Upper lobe of left lung (tissue), 6 donors: ENCODE measurements at regions not wholly inside any gene's neighbourhood (a gene's known extent, or its start where the extent isn't known, plus 50 kb on each side); places are given as distances from the start of the nearest gene placed in this dataset.
A peak's percentile ranks its signal among the peaks of the same experiment; 100 is the strongest.

Experiments
- ATAC-seq, 2 donors: fragments of 200-7000 bp; cut with Tn5 transposase; one replicate each; pipeline ENCODE4 v1.9.1; 2022; ENCODE audit warnings: mild to moderate bottlenecking in 2 of 2, moderate library complexity in 2 of 2; ENCODE audit not compliant: low FRiP score in 2 of 2
- DNase-seq, 2 donors: peaks; one replicate each; pipeline ENCODE4 v3.0.0-alpha.2; 2019 to 2020
- H3K27ac ChIP-seq, 4 donors: fragments of 200-600 bp; sonication (generic); one replicate each; pipeline ENCODE4 v1.5.1; 2016 to 2019
- H3K27me3 ChIP-seq, 4 donors: fragments of 200-600 bp; sonication (generic); one replicate each; pipeline ENCODE4 v1.5.1; 2017 to 2019
- H3K36me3 ChIP-seq, 4 donors: fragments of 200-600 bp; sonication (generic); one replicate each; pipeline ENCODE4 v1.5.1; 2016 to 2019
- H3K4me1 ChIP-seq, 4 donors: fragments of 200-600 bp; sonication (generic); one replicate each; pipeline ENCODE4 v1.5.1; 2018 to 2019
- H3K4me3 ChIP-seq, 4 donors: fragments of 200-600 bp; sonication (generic); one replicate each; pipeline ENCODE4 v1.5.1; 2017 to 2019; ENCODE audit warnings: mild to moderate bottlenecking in 2 of 4, moderate library complexity in 1 of 4
- H3K9me3 ChIP-seq, 4 donors: fragments of 200-600 bp; sonication (generic); one replicate each; pipeline ENCODE4 v1.5.1; 2018 to 2019
- EP300 ChIP-seq, 4 donors: sonication (generic); formaldehyde crosslinking; IDR thresholded peaks; one replicate each; pipeline ENCODE4 v1.5.1; 2017; ENCODE audit warnings: antibody characterized with exemption in 4 of 4, control low read depth in 2 of 4
- POLR2A ChIP-seq, 4 donors: fragments of 450-650 bp; IDR thresholded peaks; one replicate each; pipeline ENCODE4 v1.5.1; 2016 to 2017; ENCODE audit warnings: antibody characterized with exemption in 4 of 4, mild to moderate bottlenecking in 2 of 4
- POLR2AphosphoS5 ChIP-seq, 2 donors: sonication (generic); formaldehyde crosslinking; IDR thresholded peaks; one replicate each; pipeline ENCODE4 v1.5.1; 2017; ENCODE audit warnings: antibody characterized with exemption in 2 of 2
- WGBS, 2 donors: methylation state at CpG; one replicate each; pipeline ENCODE4 v1.1.5; 2017 to 2018; 5-methylcytosine and 5-hydroxymethylcytosine counted together
- TF ChIP-seq, protein P1 (sequence below), 6 experiments: fragments of 450-650 bp in 4 of 6; fragments of 200-600 bp in 2 of 6; sonication (generic) in 2 of 6; IDR thresholded peaks; one replicate each; pipeline ENCODE4 v1.5.1; 2016 to 2019; ENCODE audit warnings: antibody characterized with exemption in 6 of 6
- donor health status: DM: no; HTN: no; CAD: no; lungs with moderate emphysema.
- donor health status: DM: no; HTN: yes; CAD: no; lungs with severe emphysema.

DNA sequence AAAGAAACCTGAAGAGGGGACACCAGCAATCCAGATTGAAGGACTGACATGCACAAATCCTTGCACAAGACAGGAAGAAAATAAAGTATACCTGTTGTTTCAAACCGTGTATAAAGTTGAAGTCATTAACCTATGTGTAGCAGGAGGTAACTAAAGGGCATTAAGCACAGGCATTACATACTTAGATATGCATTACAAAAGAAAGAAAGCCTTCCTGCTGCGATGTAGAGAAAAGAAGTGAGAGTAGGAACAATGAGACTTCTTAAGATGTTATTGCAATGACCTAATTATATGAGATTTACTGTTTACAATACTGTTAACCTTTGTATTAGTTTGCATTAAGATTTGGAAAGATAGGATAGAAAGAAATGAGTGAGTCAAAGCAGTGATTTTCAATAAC lies 308.9 kb upstream of the PTPRD start:
- no peaks in the 10 kb centered on the region for H3K9me3 ChIP-seq
- no peak overlapping the region for H3K4me3 ChIP-seq
- H3K4me1 ChIP-seq = no peaks in the 10 kb centered on the region
- ATAC-seq (no peak), DNase-seq (no peak)
- no peaks in the 10 kb centered on the region for H3K36me3 ChIP-seq
- H3K27ac ChIP-seq = no peak overlapping the region
- WGBS, 2 donors = 22 to 24% methylated on average over 2 of the region's 2 CpGs
- H3K27me3 ChIP-seq = no peaks in the 10 kb centered on the region
- TF ChIP-seq POLR2A (IDR thresholded peaks at IDR 0.05) = no peak

DNA sequence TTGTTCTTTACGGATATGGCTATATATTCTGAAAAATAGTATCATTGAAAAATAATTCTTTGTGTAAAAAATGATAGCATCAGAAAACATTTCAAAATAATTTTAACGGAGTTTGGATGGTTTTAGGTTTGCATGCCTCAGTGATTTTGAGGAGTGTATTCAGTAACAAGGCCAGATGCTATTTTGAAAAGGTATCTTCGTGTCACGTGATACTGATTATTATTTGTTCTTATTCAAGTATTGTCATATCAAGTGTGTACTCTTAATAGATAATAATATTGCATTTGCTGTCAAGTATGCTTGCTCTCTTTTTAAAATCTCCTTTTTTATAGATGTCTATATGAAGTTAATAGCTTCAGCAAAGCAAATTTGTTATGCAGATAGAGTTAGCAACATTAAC lies 313.1 kb upstream of the PTPRD start:
- Histone ChIP-seq H3K4me1 (no peaks in the 10 kb centered on the region), H3K27ac (no peak overlapping the region), H3K4me3 (no peak overlapping the region), H3K9me3 (no peaks in the 10 kb centered on the region), H3K27me3 (no peaks in the 10 kb centered on the region), H3K36me3 (no peaks in the 10 kb centered on the region)
- no peak for TF ChIP-seq POLR2AphosphoS5 (IDR thresholded peaks at IDR 0.05)
- DNase-seq (no peak), ATAC-seq (no peak)
- 78 to 84% methylated on average over 4 of the region's 4 CpGs for WGBS, 2 donors

DNA sequence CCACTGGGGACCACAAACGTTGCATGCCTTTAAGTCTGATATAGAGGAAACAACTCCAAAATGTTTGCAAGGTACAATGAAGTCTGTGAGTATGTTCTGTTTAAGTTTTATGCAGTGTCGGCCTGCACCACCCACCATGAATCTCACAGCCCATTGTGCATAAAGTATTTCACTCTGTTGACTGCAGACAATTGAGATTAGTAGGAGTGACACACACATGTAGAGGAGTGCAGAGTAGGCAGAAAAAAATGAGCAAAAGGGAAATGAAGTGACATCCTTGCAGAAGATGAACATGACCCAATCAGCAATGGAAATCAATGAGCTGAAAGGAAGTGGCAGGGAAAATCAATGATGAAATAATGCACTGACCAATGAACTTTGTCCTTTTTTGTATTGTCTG lies 315.6 kb upstream of the PTPRD start:
- no peaks in the 10 kb centered on the region for H3K4me1 ChIP-seq
- H3K27me3 ChIP-seq = no peaks in the 10 kb centered on the region
- H3K27ac ChIP-seq = no peak overlapping the region
- no peak for TF ChIP-seq EP300 (IDR thresholded peaks at IDR 0.05)
- no peak for TF ChIP-seq POLR2AphosphoS5 (IDR thresholded peaks at IDR 0.05)
- TF ChIP-seq POLR2A (IDR thresholded peaks at IDR 0.05) = no peak
- TF ChIP-seq, protein P1, sequence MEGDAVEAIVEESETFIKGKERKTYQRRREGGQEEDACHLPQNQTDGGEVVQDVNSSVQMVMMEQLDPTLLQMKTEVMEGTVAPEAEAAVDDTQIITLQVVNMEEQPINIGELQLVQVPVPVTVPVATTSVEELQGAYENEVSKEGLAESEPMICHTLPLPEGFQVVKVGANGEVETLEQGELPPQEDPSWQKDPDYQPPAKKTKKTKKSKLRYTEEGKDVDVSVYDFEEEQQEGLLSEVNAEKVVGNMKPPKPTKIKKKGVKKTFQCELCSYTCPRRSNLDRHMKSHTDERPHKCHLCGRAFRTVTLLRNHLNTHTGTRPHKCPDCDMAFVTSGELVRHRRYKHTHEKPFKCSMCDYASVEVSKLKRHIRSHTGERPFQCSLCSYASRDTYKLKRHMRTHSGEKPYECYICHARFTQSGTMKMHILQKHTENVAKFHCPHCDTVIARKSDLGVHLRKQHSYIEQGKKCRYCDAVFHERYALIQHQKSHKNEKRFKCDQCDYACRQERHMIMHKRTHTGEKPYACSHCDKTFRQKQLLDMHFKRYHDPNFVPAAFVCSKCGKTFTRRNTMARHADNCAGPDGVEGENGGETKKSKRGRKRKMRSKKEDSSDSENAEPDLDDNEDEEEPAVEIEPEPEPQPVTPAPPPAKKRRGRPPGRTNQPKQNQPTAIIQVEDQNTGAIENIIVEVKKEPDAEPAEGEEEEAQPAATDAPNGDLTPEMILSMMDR (IDR thresholded peaks at IDR 0.05) = no peak
- ATAC-seq = no peak
- 63 to 65% methylated on average over 2 of the region's 2 CpGs for WGBS, 2 donors
- no peak overlapping the region for H3K4me3 ChIP-seq
- DNase-seq = no peak
- H3K9me3 ChIP-seq = no peaks in the 10 kb centered on the region
- H3K36me3 ChIP-seq = no peaks in the 10 kb centered on the region

DNA sequence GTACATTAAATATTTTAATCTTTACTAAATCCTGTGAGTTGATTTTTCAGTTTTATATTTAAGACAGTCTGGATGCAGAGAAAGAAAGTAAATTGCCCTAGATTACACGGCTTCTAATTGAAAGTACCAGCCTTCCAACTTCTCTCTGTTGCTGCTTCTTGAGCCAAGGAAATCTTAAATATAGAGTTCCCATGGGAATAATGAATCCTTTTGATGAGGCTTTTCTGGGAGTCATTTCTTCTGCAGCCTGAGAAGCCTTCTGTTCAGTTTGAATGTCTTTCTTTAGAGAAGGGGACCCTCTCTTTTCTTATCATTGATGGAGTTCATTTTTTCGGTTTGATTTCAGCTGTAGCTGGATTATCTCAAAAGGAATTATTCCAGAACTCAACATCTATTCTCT lies 317.3 kb upstream of the PTPRD start:
- DNase-seq (no peak), ATAC-seq (no peak)
- TF ChIP-seq POLR2AphosphoS5 (IDR thresholded peaks at IDR 0.05) (no peak), EP300 (IDR thresholded peaks at IDR 0.05) (no peak), POLR2A (IDR thresholded peaks at IDR 0.05) (no peak)
- TF ChIP-seq, protein P1 (IDR thresholded peaks at IDR 0.05) = no peak
- Histone ChIP-seq H3K4me1 (no peaks in the 10 kb centered on the region), H3K9me3 (no peaks in the 10 kb centered on the region), H3K27me3 (no peaks in the 10 kb centered on the region), H3K27ac (no peak overlapping the region), H3K4me3 (no peak overlapping the region), H3K36me3 (no peaks in the 10 kb centered on the region)
- 69 to 77% methylated on average over 2 of the region's 2 CpGs for whole genome bisulfite sequencing, 2 donors

DNA sequence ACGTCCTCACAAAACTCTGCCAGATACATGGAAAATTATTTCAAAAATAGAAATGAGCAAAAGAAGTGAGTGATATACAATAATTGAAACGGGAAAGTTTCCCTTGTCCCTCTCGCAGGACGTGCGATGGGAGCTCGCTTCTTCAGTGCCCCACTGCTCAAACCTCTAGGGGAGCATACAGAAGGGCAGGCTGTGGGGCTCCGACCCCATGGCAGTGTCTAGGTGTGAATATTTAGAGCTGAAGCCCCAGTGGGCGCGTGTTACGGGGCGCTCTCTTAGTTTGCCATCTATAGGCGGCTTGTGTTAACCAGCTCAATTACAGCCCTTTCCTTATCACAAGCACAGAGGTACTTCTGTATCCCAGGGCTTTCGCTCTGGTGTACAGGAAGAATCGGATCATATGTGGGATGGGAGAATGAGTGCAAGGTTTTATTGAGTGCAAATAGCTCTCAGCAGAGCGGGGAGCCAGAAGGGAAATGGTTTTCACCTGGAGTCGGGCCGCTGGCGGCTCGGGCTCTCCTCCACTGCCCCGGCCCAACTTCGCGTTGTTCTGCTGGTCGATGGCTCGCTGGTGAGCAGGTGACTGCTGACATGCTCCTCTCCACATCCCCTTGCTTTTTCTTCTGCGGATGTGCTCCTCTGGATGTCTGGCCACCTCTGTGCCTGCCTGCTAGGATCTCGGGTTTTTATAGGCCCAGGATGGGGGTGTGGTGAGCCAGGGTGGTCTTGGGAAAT lies 334.0 kb upstream of the PTPRD start:
- no peak overlapping the region for H3K4me3 ChIP-seq
- TF ChIP-seq POLR2AphosphoS5 (IDR thresholded peaks at IDR 0.05) = no peak
- TF ChIP-seq POLR2A (IDR thresholded peaks at IDR 0.05) = no peak
- TF ChIP-seq, protein P1 (IDR thresholded peaks at IDR 0.05) = no peak
- TF ChIP-seq EP300 (IDR thresholded peaks at IDR 0.05) = no peak
- H3K27me3 ChIP-seq = no peaks in the 10 kb centered on the region
- H3K9me3 ChIP-seq = peaks cover 0 to 5% (median 0%) of the 10 kb centered on the region in 4 donors
- H3K27ac ChIP-seq = no peak overlapping the region
- ATAC-seq (no peak), DNase-seq (peak in 1 of 2 donors; percentile 59)
- H3K4me1 ChIP-seq = no peaks in the 10 kb centered on the region
- WGBS, 2 donors = 84 to 88% methylated on average over 26 of the region's 26 CpGs
- H3K36me3 ChIP-seq = no peaks in the 10 kb centered on the region

DNA sequence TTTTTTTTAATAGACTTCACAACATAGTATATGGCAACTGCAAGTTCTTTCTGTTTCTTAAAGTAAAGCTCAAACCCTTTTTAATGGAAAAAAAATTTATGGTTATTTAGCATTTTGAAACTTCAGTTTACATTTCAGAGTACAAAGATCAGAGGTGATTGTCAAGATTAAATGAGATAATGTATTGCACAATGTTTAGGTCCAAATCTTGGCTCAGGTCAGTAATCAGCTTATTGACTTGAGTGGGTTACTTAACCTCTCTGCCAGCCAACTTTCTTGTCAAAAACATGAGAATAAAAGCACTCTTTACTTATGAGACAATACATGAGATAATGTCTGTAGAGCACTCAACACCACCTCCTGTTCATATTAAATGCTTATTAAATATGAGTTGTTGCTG lies 345.1 kb upstream of the PTPRD start:
- ATAC-seq (no peak), DNase-seq (no peak)
- no peaks in the 10 kb centered on the region for H3K4me1 ChIP-seq
- H3K27me3 ChIP-seq = no peaks in the 10 kb centered on the region
- H3K36me3 ChIP-seq = no peaks in the 10 kb centered on the region
- no peaks in the 10 kb centered on the region for H3K9me3 ChIP-seq
- no peak overlapping the region for H3K4me3 ChIP-seq
- no peak overlapping the region for H3K27ac ChIP-seq
- no peak for TF ChIP-seq POLR2A (IDR thresholded peaks at IDR 0.05)
- no peak for TF ChIP-seq POLR2AphosphoS5 (IDR thresholded peaks at IDR 0.05)
- TF ChIP-seq, protein P1 (IDR thresholded peaks at IDR 0.05) = no peak
- TF ChIP-seq EP300 (IDR thresholded peaks at IDR 0.05) = no peak
